KMS-11 (cell line): ENCODE measurements at regions not wholly inside any gene's neighbourhood (a gene's known extent, or its start where the extent isn't known, plus 50 kb on each side); places are given as distances from the start of the nearest gene placed in this dataset.
"Not testable (repeated sequence)": the region's sequence is repeated elsewhere in the genome, so short reads cannot be mapped to it uniquely, and the experiment has no call there.

ENCODE experiments used
- H2AFZ ChIP-seq: fragments of 200-600 bp; sonication (generic); 2 replicates; pipeline ENCODE4 v1.6.1; 2016; ENCODE audit warnings: antibody characterized with exemption, mixed run types, low read depth
- H3K27ac ChIP-seq: fragments of 200-600 bp; sonication (generic); 2 replicates; pipeline ENCODE4 v1.6.1; 2016; ENCODE audit warnings: mild to moderate bottlenecking, mixed run types
- H3K27me3 ChIP-seq: fragments of 200-600 bp; sonication (generic); 2 replicates; pipeline ENCODE4 v1.6.1; 2017; ENCODE audit warnings: mild to moderate bottlenecking, low read depth, mixed run types, moderate library complexity; ENCODE audit not compliant: insufficient read depth
- H3K36me3 ChIP-seq: fragments of 200-600 bp; sonication (generic); 2 replicates; pipeline ENCODE4 v1.6.1; 2017; ENCODE audit warnings: mild to moderate bottlenecking, mixed run types; ENCODE audit not compliant: insufficient read depth
- H3K4me1 ChIP-seq: fragments of 200-600 bp; sonication (generic); 2 replicates; pipeline ENCODE4 v1.6.1; 2016; ENCODE audit warnings: mild to moderate bottlenecking, low read depth, mixed run types; ENCODE audit not compliant: poor library complexity, severe bottlenecking
- H3K4me2 ChIP-seq: fragments of 200-600 bp; sonication (generic); 2 replicates; pipeline ENCODE4 v1.7.0; 2016; ENCODE audit warnings: mild to moderate bottlenecking, mixed run types
- H3K4me3 ChIP-seq: fragments of 200-600 bp; sonication (generic); IDR thresholded peaks from 2 replicates; pipeline ENCODE4 v1.6.1; 2017; ENCODE audit warnings: low read depth, low read length, mixed read lengths; ENCODE audit not compliant: insufficient read depth
- H3K79me2 ChIP-seq: fragments of 200-600 bp; sonication (generic); 2 replicates; pipeline ENCODE4 v1.6.1; 2016; ENCODE audit warnings: low read depth, mixed run types; ENCODE audit not compliant: insufficient read depth
- H3K9ac ChIP-seq: fragments of 200-600 bp; sonication (generic); 2 replicates; pipeline ENCODE4 v1.6.1; 2016; ENCODE audit warnings: mild to moderate bottlenecking, mixed run types
- H4K20me1 ChIP-seq: fragments of 200-600 bp; sonication (generic); 2 replicates; pipeline ENCODE4 v1.6.1; 2016; ENCODE audit warnings: mild to moderate bottlenecking, mixed run types; ENCODE audit not compliant: insufficient read depth
- CTCF ChIP-seq: fragments of 200-600 bp; sonication (generic); conservative IDR thresholded peaks from 2 replicates; pipeline ENCODE4 v1.6.1; 2017; ENCODE audit warnings: low read depth, mild to moderate bottlenecking, antibody characterized with exemption, low read length, moderate library complexity, mixed read lengths

DNA sequence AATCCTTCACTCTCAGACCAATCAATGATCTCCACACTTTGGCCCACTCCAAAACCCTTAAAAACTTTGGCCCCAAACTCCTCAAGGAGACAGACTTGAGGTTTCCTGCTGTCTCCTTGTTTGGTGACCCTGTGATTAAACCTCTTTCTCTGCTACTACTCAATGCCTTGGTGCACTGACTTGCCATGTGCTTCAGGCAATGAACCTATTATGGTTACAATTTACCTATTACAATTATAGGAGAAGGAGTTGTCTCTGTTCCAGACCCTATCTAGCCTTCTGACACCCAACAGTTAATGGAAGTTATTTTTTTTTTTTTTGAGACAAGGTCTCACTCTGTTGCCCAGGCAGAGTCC lies 263.1 kb downstream of the STIM2 start:
- no peaks in the 10 kb centered on the region for H3K27me3 ChIP-seq
- H3K79me2 ChIP-seq, result no peaks in the 10 kb centered on the region
- TF ChIP-seq CTCF, result no peak
- H4K20me1 ChIP-seq, result no peaks in the 10 kb centered on the region
- H2AFZ ChIP-seq, result no peak overlapping the region
- no peaks in the 10 kb centered on the region for H3K36me3 ChIP-seq
- H3K27ac ChIP-seq, result no peak overlapping the region
- H3K4me3 ChIP-seq, result no peak overlapping the region
- H3K4me1 ChIP-seq, result no peaks in the 10 kb centered on the region
- H3K4me2 ChIP-seq, result no peak overlapping the region
- H3K9ac ChIP-seq, result no peak overlapping the region

DNA sequence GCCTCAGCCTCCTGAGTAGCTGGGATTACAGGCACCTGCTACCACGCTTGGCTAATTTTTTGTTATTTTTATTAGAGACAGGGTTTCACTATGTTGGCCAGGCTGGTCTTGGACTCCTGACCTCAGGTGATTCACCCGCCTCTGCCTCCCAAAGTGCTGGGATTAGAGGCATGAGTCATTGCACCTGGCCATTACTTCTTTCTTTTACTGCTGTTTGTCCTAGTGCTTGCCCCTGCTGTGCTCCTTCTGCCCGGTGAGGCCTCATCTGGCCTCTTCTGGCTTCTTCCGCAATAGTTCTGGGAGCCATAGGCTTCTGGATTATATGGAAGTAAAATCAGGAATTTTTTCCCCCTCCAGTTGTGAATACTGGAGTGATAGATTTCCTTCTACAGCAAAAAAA lies 266.3 kb downstream of the STIM2 start:
- H3K4me2 ChIP-seq, H3K4me3 ChIP-seq, H3K27me3 ChIP-seq, H3K9ac ChIP-seq, H3K4me1 ChIP-seq, H4K20me1 ChIP-seq, H3K36me3 ChIP-seq, H2AFZ ChIP-seq, H3K27ac ChIP-seq, H3K79me2 ChIP-seq: not testable (repeated sequence)

- H2AFZ ChIP-seq, result no peak overlapping the region
- no peaks in the 10 kb centered on the region for H3K27me3 ChIP-seq
- no peak for TF ChIP-seq CTCF
- no peaks in the 10 kb centered on the region for H3K4me1 ChIP-seq
- H3K79me2 ChIP-seq, result no peaks in the 10 kb centered on the region
- no peaks in the 10 kb centered on the region for H4K20me1 ChIP-seq
- no peak overlapping the region for H3K4me3 ChIP-seq
- no peak overlapping the region for H3K4me2 ChIP-seq
- no peak overlapping the region for H3K9ac ChIP-seq
- H3K36me3 ChIP-seq, result no peaks in the 10 kb centered on the region
- H3K27ac ChIP-seq, result no peak overlapping the region
Measured at GRCh38 chr4:27128443-27128842, 267.8 kb downstream of the STIM2 start.

GRCh38 chr4:27129871-27130366 lies 269.3 kb downstream of the STIM2 start:
- Histone ChIP-seq H3K27ac (no peak overlapping the region), H3K4me3 (no peak overlapping the region), H2AFZ (no peak overlapping the region), H3K4me2 (no peak overlapping the region), H3K27me3 (no peaks in the 10 kb centered on the region), H3K9ac (no peak overlapping the region), H3K4me1 (no peaks in the 10 kb centered on the region), H3K79me2 (no peaks in the 10 kb centered on the region), H4K20me1 (no peaks in the 10 kb centered on the region), H3K36me3 (no peaks in the 10 kb centered on the region)
- no peak for TF ChIP-seq CTCF

GRCh38 chr4:27132497-27132896 lies 271.9 kb downstream of the STIM2 start:
- Histone ChIP-seq H3K4me3 (no peak overlapping the region), H4K20me1 (no peaks in the 10 kb centered on the region), H3K79me2 (no peaks in the 10 kb centered on the region), H3K36me3 (no peaks in the 10 kb centered on the region), H3K9ac (no peak overlapping the region), H3K4me1 (no peaks in the 10 kb centered on the region), H3K27ac (no peak overlapping the region), H3K27me3 (no peaks in the 10 kb centered on the region), H3K4me2 (no peak overlapping the region), H2AFZ (no peak overlapping the region)
- TF ChIP-seq CTCF, result no peak
